ENCODE measurements at regions not wholly inside any gene's neighbourhood (a gene's known extent, or its start where the extent isn't known, plus 50 kb on each side); places are given as distances from the start of the nearest gene placed in this dataset.

DNA sequence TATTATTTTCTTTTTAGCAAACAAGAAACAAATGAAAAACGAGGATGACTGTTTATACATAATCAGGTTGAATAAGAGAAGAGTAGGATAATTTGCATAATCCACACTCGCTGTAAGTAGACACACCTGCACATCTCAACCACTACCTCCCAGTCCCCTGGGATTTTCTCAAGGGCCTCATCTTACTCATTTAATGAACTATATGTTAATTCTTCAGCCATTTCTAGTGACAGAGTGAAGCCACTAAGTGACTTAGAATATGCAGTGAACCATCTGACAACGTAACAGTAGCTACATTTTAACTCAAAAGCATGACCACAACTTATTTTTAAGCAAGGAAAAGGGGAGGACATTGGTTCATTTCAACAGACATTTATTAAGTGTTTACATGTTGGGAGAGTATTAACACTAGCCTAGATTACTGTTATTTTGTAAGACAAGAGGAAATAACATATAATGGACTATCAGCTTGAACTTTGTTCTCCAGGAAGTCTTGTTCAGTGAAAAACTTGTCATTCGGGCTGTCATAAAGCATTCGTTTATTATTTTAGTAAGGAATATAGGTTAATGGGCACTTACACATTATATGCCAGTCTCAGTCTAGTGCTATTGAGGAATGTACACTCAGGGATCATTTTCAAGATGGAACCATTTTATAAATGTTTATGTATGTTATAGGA, 173.0 kb upstream of the ROBO2 start:
- TF ChIP-seq EZH2phosphoT487 (IDR thresholded peaks at IDR 0.05; ENCODE audit: borderline replicate concordance, low read depth, low read length) (no peak), CTCF (conservative IDR thresholded peaks at IDR 0.05; ENCODE audit: low read length) (no peak)
